HG03025 (cell line): ENCODE measurements at regions not wholly inside any gene's neighbourhood (a gene's known extent, or its start where the extent isn't known, plus 50 kb on each side); places are given as distances from the start of the nearest gene placed in this dataset.
"Not testable (repeated sequence)": the region's sequence is repeated elsewhere in the genome, so short reads cannot be mapped to it uniquely, and the experiment has no call there.

Experiments used
- ATAC-seq: cut with Tn5 transposase; IDR thresholded peaks from one replicate; pipeline ENCODE4 v1.9.1; 2021; ENCODE audit warnings: mild to moderate bottlenecking, moderate library complexity; ENCODE audit not compliant: unreplicated experiment, low FRiP score

GRCh38 chr1:88610687-88611086, 73.4 kb upstream of the PKN2 start:
- ATAC-seq, result no peak

DNA sequence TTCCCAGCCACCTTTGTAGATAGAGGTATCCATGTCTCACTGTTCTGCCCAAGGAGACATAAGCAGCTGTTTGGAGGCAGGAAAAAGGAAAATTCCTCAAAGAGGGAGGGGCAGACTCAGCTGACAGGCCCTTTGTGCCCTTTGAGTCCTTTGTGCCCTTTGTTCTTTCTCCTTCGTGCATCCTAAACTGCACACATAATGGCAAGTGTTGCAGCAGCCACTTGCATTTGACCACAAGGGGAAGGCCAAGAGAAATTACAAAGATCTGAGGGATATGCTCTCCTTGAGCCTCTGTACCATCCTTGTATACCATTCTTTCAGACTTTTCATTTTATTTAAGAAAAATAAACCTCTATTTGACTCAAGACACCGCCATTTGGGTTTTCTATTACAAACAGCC, 71.8 kb upstream of the PKN2 start:
- ATAC-seq, result no peak

GRCh38 chr1:88612773-88613172, 71.3 kb upstream of the PKN2 start:
- no peak for ATAC-seq

DNA sequence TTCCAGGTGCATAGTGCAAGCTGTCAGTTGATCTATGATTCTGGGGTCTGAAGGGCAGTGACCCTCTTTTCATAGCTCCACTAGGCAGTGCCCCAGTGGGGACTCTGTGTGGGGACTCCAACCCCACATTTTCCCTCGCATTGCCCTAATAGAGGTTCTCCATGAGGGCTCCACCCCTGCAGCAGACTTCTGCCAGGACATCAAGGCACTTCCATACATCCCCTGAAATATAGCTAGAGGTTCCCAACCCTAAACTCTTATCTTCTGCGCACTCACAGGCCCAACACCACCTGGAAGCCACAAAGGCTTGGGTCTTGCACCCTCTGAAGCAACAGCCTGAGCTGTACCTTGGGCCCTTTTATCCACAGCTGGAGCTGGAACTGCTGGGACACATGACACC, 65.7 kb upstream of the PKN2 start:
- ATAC-seq, result no peak

- not testable (repeated sequence) for ATAC-seq
Measured at GRCh38 chr1:88623101-88623500, 61.0 kb upstream of the PKN2 start.
